SK-N-MC (cell line): ENCODE measurements at regions not wholly inside any gene's neighbourhood (a gene's known extent, or its start where the extent isn't known, plus 50 kb on each side); places are given as distances from the start of the nearest gene placed in this dataset.

Experiments
- DNase-seq: peaks from one replicate; pipeline ENCODE4 v3.0.0-alpha.2; 2011; ENCODE audit warnings: low read depth, low spot score
- H3K27ac ChIP-seq: fragments of 200-600 bp; sonication (generic); 2 replicates; pipeline ENCODE4 v1.5.1; 2016; ENCODE audit warnings: mixed run types
- H3K36me3 ChIP-seq: fragments of 200-600 bp; sonication (generic); 2 replicates; pipeline ENCODE4 v1.6.1; 2017; ENCODE audit warnings: antibody characterized with exemption, low read length, mixed read lengths; ENCODE audit not compliant: insufficient read depth
- H3K4me3 ChIP-seq: fragments of 200-600 bp; sonication (generic); 2 replicates; pipeline ENCODE4 v1.5.1; 2016
- H3K9ac ChIP-seq: fragments of 200-600 bp; sonication (generic); 2 replicates; pipeline ENCODE4 v1.8.0; 2017; ENCODE audit warnings: mixed run types, mixed read lengths; ENCODE audit not compliant: insufficient read length
- H3K9me3 ChIP-seq: fragments of 200-600 bp; sonication (generic); 2 replicates; pipeline ENCODE4 v1.6.1; 2017; ENCODE audit warnings: low read depth, mild to moderate bottlenecking, antibody characterized with exemption, low read length, moderate library complexity, mixed read lengths
- EZH2 ChIP-seq: fragments of 200-600 bp; sonication (generic); IDR thresholded peaks from one replicate; pipeline ENCODE4 v1.6.1; 2017; ENCODE audit warnings: antibody characterized with exemption
- FOXP2 ChIP-seq: optimal IDR thresholded peaks from 2 replicates; pipeline ENCODE3; 2011; ENCODE audit warnings: mild to moderate bottlenecking, moderate library complexity; ENCODE audit not compliant: insufficient read depth; ENCODE audit errors: extremely low read length, control extremely low read depth
- POLR2AphosphoS5 ChIP-seq: IDR thresholded peaks from 2 replicates; pipeline ENCODE4 v1.6.1; 2012; ENCODE audit warnings: mild to moderate bottlenecking, low read depth, low read length, borderline replicate concordance

- no peak for DNase-seq
- Histone ChIP-seq H3K4me3 (no peak overlapping the region), H3K36me3 (no peaks in the 10 kb centered on the region), H3K9ac (no peak overlapping the region), H3K9me3 (no peaks in the 10 kb centered on the region), H3K27ac (no peak overlapping the region)
- TF ChIP-seq EZH2 (no peak), FOXP2 (no peak), POLR2AphosphoS5 (no peak)
Measured at GRCh38 chr13:80201694-80202468, 139.0 kb downstream of the SPRY2 start.

- peak; percentile 28 for DNase-seq
- H3K4me3 ChIP-seq, result 0 out of 2 replicates have a peak overlapping the region, but pooled peaks have one; percentile 10
- TF ChIP-seq EZH2, result no peak
- TF ChIP-seq FOXP2, result no peak
- TF ChIP-seq POLR2AphosphoS5, result no peak
Measured at GRCh38 chr13:80199585-80200292, 141.2 kb downstream of the SPRY2 start.

GRCh38 chr13:80199067-80199466 lies 141.9 kb downstream of the SPRY2 start:
- no peak for TF ChIP-seq FOXP2
- TF ChIP-seq POLR2AphosphoS5, result no peak
- no peak for TF ChIP-seq EZH2
- Histone ChIP-seq H3K4me3 (no peak overlapping the region), H3K27ac (no peak overlapping the region), H3K9ac (no peak overlapping the region), H3K36me3 (no peaks in the 10 kb centered on the region), H3K9me3 (no peaks in the 10 kb centered on the region)
- no peak for DNase-seq

More at GRCh38 chr13:80199585-80200292, 141.2 kb downstream of the SPRY2 start:
- Histone ChIP-seq H3K9ac (no peak overlapping the region), H3K36me3 (no peaks in the 10 kb centered on the region), H3K9me3 (no peaks in the 10 kb centered on the region), H3K27ac (peak overlapping the region; percentile 6; the same call in 1 of the 2 replicates)

DNA sequence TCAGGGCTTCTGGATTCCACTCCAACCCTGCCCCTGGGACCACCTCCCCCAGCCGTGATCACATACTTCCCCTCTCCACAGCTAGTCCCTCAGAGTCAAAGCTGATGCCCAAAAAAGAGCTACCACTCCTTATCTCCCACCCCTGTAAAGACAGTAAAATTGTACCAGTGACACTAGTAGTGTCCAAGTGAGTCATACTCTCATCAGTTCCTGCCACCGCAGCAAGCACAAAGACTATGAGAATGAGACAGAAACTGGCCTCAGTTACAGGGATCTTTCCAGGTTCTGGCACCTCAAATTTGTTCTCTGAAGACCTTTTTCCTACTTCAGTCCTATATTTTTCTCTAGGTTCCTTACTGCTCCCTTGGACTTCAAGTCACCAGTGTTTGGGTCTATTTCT lies 144.2 kb downstream of the SPRY2 start:
- Histone ChIP-seq H3K9ac (no peak overlapping the region), H3K4me3 (no peak overlapping the region), H3K27ac (no peak overlapping the region), H3K36me3 (no peaks in the 10 kb centered on the region), H3K9me3 (no peaks in the 10 kb centered on the region)
- TF ChIP-seq FOXP2, result no peak
- no peak for TF ChIP-seq EZH2
- TF ChIP-seq POLR2AphosphoS5, result no peak
- DNase-seq, result no peak

- H3K9ac ChIP-seq, result no peak overlapping the region
- no peak overlapping the region for H3K27ac ChIP-seq
- H3K9me3 ChIP-seq, result no peaks in the 10 kb centered on the region
- H3K4me3 ChIP-seq, result no peak overlapping the region
- DNase-seq, result no peak
- TF ChIP-seq FOXP2, result no peak
- no peak for TF ChIP-seq EZH2
- TF ChIP-seq POLR2AphosphoS5, result no peak
- H3K36me3 ChIP-seq, result no peaks in the 10 kb centered on the region
Measured at GRCh38 chr13:80195649-80196048, 145.3 kb downstream of the SPRY2 start.

- no peak for TF ChIP-seq EZH2
- TF ChIP-seq POLR2AphosphoS5, result no peak
- TF ChIP-seq FOXP2, result no peak
- DNase-seq, result no peak
- Histone ChIP-seq H3K9me3 (no peaks in the 10 kb centered on the region), H3K4me3 (no peak overlapping the region), H3K9ac (no peak overlapping the region), H3K27ac (no peak overlapping the region), H3K36me3 (no peaks in the 10 kb centered on the region)
Measured at GRCh38 chr13:80189889-80190597, 150.9 kb downstream of the SPRY2 start.

- H3K27ac ChIP-seq, result no peak overlapping the region
- no peak overlapping the region for H3K9ac ChIP-seq
- no peak for DNase-seq
- H3K4me3 ChIP-seq, result no peak overlapping the region
- H3K36me3 ChIP-seq, result no peaks in the 10 kb centered on the region
- TF ChIP-seq EZH2, result no peak
- TF ChIP-seq FOXP2, result no peak
- TF ChIP-seq POLR2AphosphoS5, result no peak
- no peaks in the 10 kb centered on the region for H3K9me3 ChIP-seq
Measured at GRCh38 chr13:80180740-80181355, 160.1 kb downstream of the SPRY2 start.

DNA sequence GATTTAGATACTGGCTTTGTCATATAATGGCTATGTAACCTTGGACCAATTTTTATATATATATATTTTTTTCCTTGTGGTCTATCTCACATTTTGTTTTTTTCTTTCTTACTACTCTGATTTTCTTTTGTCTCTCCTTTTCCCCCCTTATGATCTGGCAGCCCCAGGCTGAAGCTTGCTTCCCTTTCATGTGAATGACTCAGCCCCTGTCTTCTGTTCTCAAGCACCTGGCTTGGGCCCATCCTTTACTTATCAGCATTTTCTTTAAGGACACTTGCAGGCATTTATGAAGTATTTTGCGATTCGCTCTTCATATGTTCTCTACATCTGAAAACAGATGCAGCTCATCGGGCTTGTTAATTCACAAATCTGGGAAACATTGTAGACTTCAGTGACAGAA lies 163.6 kb downstream of the SPRY2 start:
- no peak for DNase-seq
- Histone ChIP-seq H3K9ac (no peak overlapping the region), H3K9me3 (no peaks in the 10 kb centered on the region), H3K27ac (no peak overlapping the region), H3K4me3 (no peak overlapping the region), H3K36me3 (no peaks in the 10 kb centered on the region)
- TF ChIP-seq FOXP2, result no peak
